GM12872 (cell line): ENCODE measurements at regions not wholly inside any gene's neighbourhood (a gene's known extent, or its start where the extent isn't known, plus 50 kb on each side); places are given as distances from the start of the nearest gene placed in this dataset.

Experiments used
- CTCF ChIP-seq: IDR thresholded peaks from 3 replicates; pipeline ENCODE4 v1.5.1; 2011; ENCODE audit warnings: low read depth, mild to moderate bottlenecking, low read length, moderate library complexity; ENCODE audit not compliant: insufficient read depth

GRCh38 chr2:234419726-234420125 lies 77.2 kb downstream of the ARL4C start:
- no peak for TF ChIP-seq CTCF

GRCh38 chr2:234415706-234416105 lies 81.2 kb downstream of the ARL4C start:
- no peak for TF ChIP-seq CTCF

- no peak for TF ChIP-seq CTCF
Observed at GRCh38 chr2:234414596-234414995, 82.3 kb downstream of the ARL4C start.

GRCh38 chr2:234412726-234413125 lies 84.2 kb downstream of the ARL4C start:
- no peak for TF ChIP-seq CTCF

GRCh38 chr2:234411793-234412192 lies 85.1 kb downstream of the ARL4C start:
- TF ChIP-seq CTCF: no peak

GRCh38 chr2:234410526-234410925 lies 86.4 kb downstream of the ARL4C start:
- TF ChIP-seq CTCF: no peak

GRCh38 chr2:234409590-234409989 lies 87.3 kb downstream of the ARL4C start:
- no peak for TF ChIP-seq CTCF

- TF ChIP-seq CTCF: no peak
Observed at GRCh38 chr2:234406085-234406484, 90.8 kb downstream of the ARL4C start.
